ENCODE measurements at regions not wholly inside any gene's neighbourhood (a gene's known extent, or its start where the extent isn't known, plus 50 kb on each side); places are given as distances from the start of the nearest gene placed in this dataset.

DNA sequence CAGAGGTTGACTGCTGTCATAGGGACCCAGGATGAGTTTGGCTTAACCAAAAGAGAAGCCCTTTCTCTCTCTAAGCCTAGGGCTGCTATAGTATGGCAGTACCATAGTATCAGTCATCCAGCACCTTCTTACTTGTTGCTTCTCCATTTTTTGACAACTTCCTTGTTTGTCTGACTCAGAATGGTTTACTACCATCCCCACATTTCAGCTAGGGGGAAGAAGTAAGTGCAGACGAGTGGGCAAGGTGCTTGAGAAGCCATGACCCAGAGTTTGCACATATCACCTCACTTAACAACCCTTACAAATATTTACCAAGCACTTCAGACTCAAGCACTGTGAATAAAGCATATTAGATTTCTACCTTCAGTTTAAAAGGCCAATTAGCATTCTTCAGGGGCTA is 289.9 kb upstream of the TSHZ2 start:
- no peaks in the 10 kb centered on the region for H3K79me1 ChIP-seq (ENCODE audit: low read depth, low read length)
- no peak overlapping the region for H3K4me2 ChIP-seq (ENCODE audit: insufficient read depth in 1 of 2, low read depth in 2 of 2, low read length in 2 of 2)
- H2BK15ac ChIP-seq (ENCODE audit: low read length) = no peak overlapping the region
- H3K23ac ChIP-seq (ENCODE audit: insufficient read length) = no peak overlapping the region
- H2BK120ac ChIP-seq (replicated peaks; ENCODE audit: low read depth, low read length) = no peak overlapping the region
- no peak overlapping the region; a peak in 1 of 7 replicates for H3K9ac ChIP-seq (replicated peaks in 1 of 4; ENCODE audit: extremely low read depth in 1 of 4, low read depth in 3 of 4, low read length in 3 of 4)
- no peak overlapping the region for H3K4me3 ChIP-seq (ENCODE audit: extremely low read depth in 1 of 4, insufficient read depth in 2 of 4, low read depth in 3 of 4, low read length in 4 of 4)
- H4K8ac ChIP-seq (ENCODE audit: extremely low read depth, insufficient read depth, low read length) = no peak overlapping the region
- no peaks in the 10 kb centered on the region; a peak in 1 of 7 replicates for H3K4me1 ChIP-seq (replicated peaks in 1 of 4; ENCODE audit: control insufficient read depth in 3 of 4, insufficient read depth in 4 of 4, low read length in 3 of 4)
- no peak for FAIRE-seq
- no peak for DNase-seq (ENCODE audit: low read depth in 1 of 2, low spot score in 2 of 2)
- WGBS, 2 experiments (ENCODE audit: extremely low coverage in 1 of 2, insufficient coverage in 1 of 2, insufficient read length in 1 of 2, insufficient replicate concordance in 2 of 2, low coverage in 1 of 2, low lambda C conversion rate in 2 of 2, missing lambda C conversion rate in 1 of 2) = 82% methylated on average over 1 of the region's 1 CpG; no CpG with 5 or more reads in 1 of the 2 experiments
- POLR2A ChIA-PET (ENCODE audit: partially characterized antibody) = no interaction called here
- H4K91ac ChIP-seq (replicated peaks; ENCODE audit: insufficient read length, low read length) = no peak overlapping the region
- H3K14ac ChIP-seq (ENCODE audit: insufficient read length) = no peak overlapping the region
- no peaks in the 10 kb centered on the region for H3K36me3 ChIP-seq (ENCODE audit: control insufficient read depth in 2 of 4, insufficient read depth in 4 of 4, low read length in 3 of 4)
- H4K5ac ChIP-seq (ENCODE audit: insufficient read length, low read depth, low read length) = no peak overlapping the region
- no peak overlapping the region for H3K56ac ChIP-seq (replicated peaks; ENCODE audit: insufficient read length, low read depth, low read length)
- no peak for TF ChIP-seq EZH2 (IDR thresholded peaks at IDR 0.05; ENCODE audit: low read depth, low read length, severe bottlenecking)
- TF ChIP-seq MAFK (IDR thresholded peaks at IDR 0.05; ENCODE audit: low read depth, low read length) = no peak
- TF ChIP-seq SP2 (IDR thresholded peaks at IDR 0.05; ENCODE audit: low read length) = no peak
- no peak for TF ChIP-seq POLR2A (IDR thresholded peaks at IDR 0.05; ENCODE audit: control extremely low read depth in 1 of 2, low read depth in 2 of 2, low read length in 2 of 2)
- no peak for TF ChIP-seq JUN (IDR thresholded peaks at IDR 0.05; ENCODE audit: low read depth, low read length)
- no peak for TF ChIP-seq SUZ12 (IDR thresholded peaks at IDR 0.05; ENCODE audit: low read length)
- TF ChIP-seq, protein P1, sequence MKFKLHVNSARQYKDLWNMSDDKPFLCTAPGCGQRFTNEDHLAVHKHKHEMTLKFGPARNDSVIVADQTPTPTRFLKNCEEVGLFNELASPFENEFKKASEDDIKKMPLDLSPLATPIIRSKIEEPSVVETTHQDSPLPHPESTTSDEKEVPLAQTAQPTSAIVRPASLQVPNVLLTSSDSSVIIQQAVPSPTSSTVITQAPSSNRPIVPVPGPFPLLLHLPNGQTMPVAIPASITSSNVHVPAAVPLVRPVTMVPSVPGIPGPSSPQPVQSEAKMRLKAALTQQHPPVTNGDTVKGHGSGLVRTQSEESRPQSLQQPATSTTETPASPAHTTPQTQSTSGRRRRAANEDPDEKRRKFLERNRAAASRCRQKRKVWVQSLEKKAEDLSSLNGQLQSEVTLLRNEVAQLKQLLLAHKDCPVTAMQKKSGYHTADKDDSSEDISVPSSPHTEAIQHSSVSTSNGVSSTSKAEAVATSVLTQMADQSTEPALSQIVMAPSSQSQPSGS (IDR thresholded peaks at IDR 0.05; ENCODE audit: low read length) = no peak
- no peak for TF ChIP-seq CREB1 (IDR thresholded peaks at IDR 0.05)
- no peak for TF ChIP-seq ZNF274 (IDR thresholded peaks at IDR 0.05; ENCODE audit: borderline replicate concordance, extremely low read depth, low read length)
- TF ChIP-seq TCF12 (IDR thresholded peaks at IDR 0.05; ENCODE audit: low read depth, low read length) = no peak
- H2BK20ac ChIP-seq (ENCODE audit: low read length) = no peak overlapping the region
- H3K79me2 ChIP-seq (ENCODE audit: control insufficient read depth in 1 of 2, insufficient read depth in 2 of 2, low read length in 2 of 2) = no peaks in the 10 kb centered on the region
- no peak overlapping the region for H3K4ac ChIP-seq (replicated peaks; ENCODE audit: insufficient read length, low read depth, low read length)
- H3K27ac ChIP-seq (ENCODE audit: low read depth, low read length) = no peak overlapping the region
- CTCF ChIA-PET (ENCODE audit: partially characterized antibody) = no interaction called here
- H3K27me3 ChIP-seq (replicated peaks in 1 of 4; ENCODE audit: control insufficient read depth in 3 of 4, extremely low read depth in 1 of 4, insufficient read depth in 3 of 4, low read length in 3 of 4) = no peaks in the 10 kb centered on the region
- no peaks in the 10 kb centered on the region for H3K9me3 ChIP-seq (ENCODE audit: insufficient read depth in 2 of 2, low read depth in 1 of 2, low read length in 1 of 2)
- H2BK12ac ChIP-seq (ENCODE audit: low read depth, low read length) = no peak overlapping the region
- H2AK5ac ChIP-seq (ENCODE audit: low read depth, low read length) = no peak overlapping the region
- no peak overlapping the region for H2BK5ac ChIP-seq (ENCODE audit: low read depth, low read length)
- no peaks in the 10 kb centered on the region for H3K23me2 ChIP-seq (ENCODE audit: low read depth, low read length)
- H4K20me1 ChIP-seq (replicated peaks in 1 of 2; ENCODE audit: control insufficient read depth in 1 of 2, insufficient read depth in 2 of 2, low read length in 2 of 2) = no peaks in the 10 kb centered on the region
- H2AFZ ChIP-seq (ENCODE audit: low read length) = no peak overlapping the region
- H3K18ac ChIP-seq (ENCODE audit: extremely low read depth, low read length) = no peak overlapping the region

Measured in H1 (cell line).